ENCODE measurements at regions not wholly inside any gene's neighbourhood (a gene's known extent, or its start where the extent isn't known, plus 50 kb on each side); places are given as distances from the start of the nearest gene placed in this dataset.

- intact Hi-C loops (cut with micrococcal nuclease): no loop called here
- ChIA-PET POLR2A (no interaction called here), CTCF (no interaction called here)
- Mint-ChIP-seq H3K27ac (no peak overlapping the region), H3K4me1 (ENCODE audit: low read depth) (peaks cover 57% of the 10 kb centered on the region), H3K9me3 (no peaks in the 10 kb centered on the region), H3K36me3 (peaks cover 3% of the 10 kb centered on the region), H3K4me3 (no peak overlapping the region), H3K27me3 (no peaks in the 10 kb centered on the region)
- DNase-seq: no peak
Measured at GRCh38 chr22:40118979-40119378, 58.7 kb upstream of the TNRC6B start.

- CTCF ChIA-PET: no interaction called here
- Mint-ChIP-seq H3K27ac (no peak overlapping the region), H3K4me3 (no peak overlapping the region), H3K4me1 (ENCODE audit: low read depth) (peaks cover 46% of the 10 kb centered on the region), H3K36me3 (peaks cover 6% of the 10 kb centered on the region), H3K27me3 (no peaks in the 10 kb centered on the region), H3K9me3 (no peaks in the 10 kb centered on the region)
- DNase-seq: no peak
- intact Hi-C loops (cut with micrococcal nuclease): no loop called here
- POLR2A ChIA-PET: no interaction called here
Measured at GRCh38 chr22:40120848-40121247, 56.9 kb upstream of the TNRC6B start.

GRCh38 chr22:40121461-40121860 is 56.3 kb upstream of the TNRC6B start:
- Mint-ChIP-seq H3K27ac (no peak overlapping the region), H3K4me3 (no peak overlapping the region), H3K36me3 (peaks cover 6% of the 10 kb centered on the region), H3K27me3 (no peaks in the 10 kb centered on the region), H3K9me3 (no peaks in the 10 kb centered on the region), H3K4me1 (ENCODE audit: low read depth) (peaks cover 40% of the 10 kb centered on the region)
- ChIA-PET CTCF (interaction anchor here (1.0 kb wide), 1 partner anchor 96 kb away, joined by 3 read pairs; no protein-coding TSS in a partner anchor), POLR2A (no interaction called here)
- no peak for DNase-seq
- intact Hi-C loops (cut with micrococcal nuclease): no loop called here

GRCh38 chr22:40122792-40123191 is 54.9 kb upstream of the TNRC6B start:
- peaks cover 11% of the 10 kb centered on the region for H3K36me3 Mint-ChIP-seq

GRCh38 chr22:40123387-40123786 is 54.3 kb upstream of the TNRC6B start:
- Mint-ChIP-seq H3K4me3 (no peak overlapping the region), H3K27me3 (no peaks in the 10 kb centered on the region), H3K9me3 (no peaks in the 10 kb centered on the region), H3K4me1 (ENCODE audit: low read depth) (peaks cover 21% of the 10 kb centered on the region), H3K27ac (no peak overlapping the region), H3K36me3 (peaks cover 12% of the 10 kb centered on the region)
- DNase-seq: no peak
- ChIA-PET CTCF (interaction anchor here (0.8 to 1.3 kb wide), 2 partner anchors 225 to 263 kb away, joined by 3 read pairs; no protein-coding TSS in a partner anchor), POLR2A (no interaction called here)
- intact Hi-C loops (cut with micrococcal nuclease): no loop called here

More at GRCh38 chr22:40122792-40123191, 54.9 kb upstream of the TNRC6B start:
- no peaks in the 10 kb centered on the region for H3K9me3 Mint-ChIP-seq
- POLR2A ChIA-PET: no interaction called here
- H3K4me1 Mint-ChIP-seq (ENCODE audit: low read depth): peaks cover 26% of the 10 kb centered on the region
- CTCF ChIA-PET: no interaction called here
- no peak for DNase-seq
- intact Hi-C loops (cut with micrococcal nuclease): no loop called here
- H3K27me3 Mint-ChIP-seq: no peaks in the 10 kb centered on the region
- no peak overlapping the region for H3K4me3 Mint-ChIP-seq
- no peak overlapping the region for H3K27ac Mint-ChIP-seq
